ENCODE measurements at regions not wholly inside any gene's neighbourhood (a gene's known extent, or its start where the extent isn't known, plus 50 kb on each side); places are given as distances from the start of the nearest gene placed in this dataset.

- H3K4me1 ChIP-seq (ENCODE audit: control insufficient read depth, extremely low read depth, insufficient read depth, low read length), result no peaks in the 10 kb centered on the region
- no peak overlapping the region for H3K4me3 ChIP-seq (replicated peaks in 1 of 3; ENCODE audit: insufficient read depth in 1 of 3, low read depth in 1 of 3, low read length in 3 of 3)
- H3K9me1 ChIP-seq (replicated peaks; ENCODE audit: control insufficient read depth, extremely low read depth, insufficient read depth, low read length), result no peaks in the 10 kb centered on the region
- no peaks in the 10 kb centered on the region for H4K20me1 ChIP-seq (replicated peaks; ENCODE audit: control insufficient read depth, extremely low read depth, insufficient read depth, low read length)
- H3K79me2 ChIP-seq (ENCODE audit: control insufficient read depth, insufficient read depth, low read length), result no peaks in the 10 kb centered on the region
- dilution Hi-C loops (cut with MboI; ENCODE audit: extremely low pct_ligation_motif_present, low sequenced_read_pairs), result no loop called here
- BruUV-seq (replicated peaks), result no TSS peak
- no peak for DNase-seq (ENCODE audit: low read depth, low spot score)
- H3K9ac ChIP-seq (replicated peaks; ENCODE audit: extremely low read depth, insufficient read depth, low read length), result no peak overlapping the region
- ChIA-PET POLR2A (no interaction called here), CTCF (no interaction called here)
- FAIRE-seq, result no peak
- intact Hi-C loops (cut with micrococcal nuclease), result no loop called here
- H3K4me2 ChIP-seq (ENCODE audit: insufficient read depth, low read length), result no peak overlapping the region
- H3K36me3 ChIP-seq (ENCODE audit: control insufficient read depth in 2 of 2, extremely low read depth in 1 of 2, insufficient read depth in 2 of 2, low read length in 2 of 2), result no peaks in the 10 kb centered on the region
- H3K27ac ChIP-seq (ENCODE audit: insufficient read depth, low read depth, low read length), result no peak overlapping the region
- no peaks in the 10 kb centered on the region for H3K27me3 ChIP-seq (ENCODE audit: control insufficient read depth in 2 of 2, insufficient read depth in 2 of 2, low read length in 2 of 2)
- TF ChIP-seq CTCF (IDR thresholded peaks at IDR 0.05; ENCODE audit: extremely low read depth in 1 of 2, insufficient read depth in 1 of 2, low read depth in 1 of 2, low read length in 2 of 2) (no peak), MAX (IDR thresholded peaks at IDR 0.05; ENCODE audit: insufficient read depth, insufficient read length) (no peak), JUN (IDR thresholded peaks at IDR 0.05; ENCODE audit: borderline replicate concordance, insufficient read depth, insufficient read length, low read depth) (no peak), FOS (IDR thresholded peaks at IDR 0.05; ENCODE audit: borderline replicate concordance, insufficient read depth, low read length) (no peak), MYC (IDR thresholded peaks at IDR 0.05; ENCODE audit: low read depth, low read length) (no peak), GATA2 (IDR thresholded peaks at IDR 0.05; ENCODE audit: insufficient read depth, insufficient read length, low read depth, low read length) (no peak), POLR2A (IDR thresholded peaks at IDR 0.05; ENCODE audit: low read depth, low read length) (no peak), POLR2AphosphoS5 (IDR thresholded peaks at IDR 0.05; ENCODE audit: insufficient read depth, low read depth, low read length) (no peak), EZH2 (IDR thresholded peaks at IDR 0.05; ENCODE audit: borderline replicate concordance, low read depth, low read length, severe bottlenecking) (no peak)
- no peak overlapping the region for H2AFZ ChIP-seq (ENCODE audit: low read depth, low read length)
- H3K9me3 ChIP-seq (replicated peaks; ENCODE audit: control insufficient read depth, insufficient read depth, low read length), result no peaks in the 10 kb centered on the region
Measured at GRCh38 chr3:163347944-163348343, 1730.4 kb downstream of the SI start.

All from endothelial cell of umbilical vein (primary cell).